Fibroblast of villous mesenchyme (primary cell): ENCODE measurements at regions not wholly inside any gene's neighbourhood (a gene's known extent, or its start where the extent isn't known, plus 50 kb on each side); places are given as distances from the start of the nearest gene placed in this dataset.

Experiments
- DNase-seq: peaks from one replicate; pipeline ENCODE4 v3.0.0-alpha.2; 2010; ENCODE audit warnings: low read depth
- H3K4me3 ChIP-seq: 2 replicates; pipeline ENCODE4 v1.5.1; 2011; ENCODE audit warnings: low read depth, mild to moderate bottlenecking, low read length
- TF ChIP-seq, protein P1 (sequence below): IDR thresholded peaks from 2 replicates; pipeline ENCODE4 v1.5.1; 2012; ENCODE audit warnings: low read depth, mild to moderate bottlenecking, low read length; ENCODE audit not compliant: insufficient read depth

DNA sequence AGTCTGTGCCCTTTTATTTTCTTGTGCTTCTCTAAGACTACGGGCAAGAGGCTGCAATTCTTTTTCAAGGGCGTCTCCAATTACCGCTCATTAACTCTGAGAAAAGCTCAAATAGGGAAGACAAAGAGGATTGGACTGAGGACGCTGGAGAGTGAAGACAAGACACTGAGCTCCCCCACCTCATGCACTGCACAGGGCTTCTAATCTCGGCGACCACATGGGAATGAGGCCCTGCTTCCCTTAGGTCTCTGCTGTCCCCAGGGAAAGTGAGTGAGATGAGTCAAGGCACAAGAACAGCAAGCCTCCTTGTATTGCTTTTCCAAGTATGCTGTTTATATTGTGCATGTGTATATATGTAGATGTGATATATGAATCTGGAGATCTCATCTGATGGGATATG, 392.2 kb upstream of the CFAP20DC start:
- no peak overlapping the region for H3K4me3 ChIP-seq
- TF ChIP-seq, protein P1, sequence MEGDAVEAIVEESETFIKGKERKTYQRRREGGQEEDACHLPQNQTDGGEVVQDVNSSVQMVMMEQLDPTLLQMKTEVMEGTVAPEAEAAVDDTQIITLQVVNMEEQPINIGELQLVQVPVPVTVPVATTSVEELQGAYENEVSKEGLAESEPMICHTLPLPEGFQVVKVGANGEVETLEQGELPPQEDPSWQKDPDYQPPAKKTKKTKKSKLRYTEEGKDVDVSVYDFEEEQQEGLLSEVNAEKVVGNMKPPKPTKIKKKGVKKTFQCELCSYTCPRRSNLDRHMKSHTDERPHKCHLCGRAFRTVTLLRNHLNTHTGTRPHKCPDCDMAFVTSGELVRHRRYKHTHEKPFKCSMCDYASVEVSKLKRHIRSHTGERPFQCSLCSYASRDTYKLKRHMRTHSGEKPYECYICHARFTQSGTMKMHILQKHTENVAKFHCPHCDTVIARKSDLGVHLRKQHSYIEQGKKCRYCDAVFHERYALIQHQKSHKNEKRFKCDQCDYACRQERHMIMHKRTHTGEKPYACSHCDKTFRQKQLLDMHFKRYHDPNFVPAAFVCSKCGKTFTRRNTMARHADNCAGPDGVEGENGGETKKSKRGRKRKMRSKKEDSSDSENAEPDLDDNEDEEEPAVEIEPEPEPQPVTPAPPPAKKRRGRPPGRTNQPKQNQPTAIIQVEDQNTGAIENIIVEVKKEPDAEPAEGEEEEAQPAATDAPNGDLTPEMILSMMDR: no peak
- DNase-seq: no peak

DNA sequence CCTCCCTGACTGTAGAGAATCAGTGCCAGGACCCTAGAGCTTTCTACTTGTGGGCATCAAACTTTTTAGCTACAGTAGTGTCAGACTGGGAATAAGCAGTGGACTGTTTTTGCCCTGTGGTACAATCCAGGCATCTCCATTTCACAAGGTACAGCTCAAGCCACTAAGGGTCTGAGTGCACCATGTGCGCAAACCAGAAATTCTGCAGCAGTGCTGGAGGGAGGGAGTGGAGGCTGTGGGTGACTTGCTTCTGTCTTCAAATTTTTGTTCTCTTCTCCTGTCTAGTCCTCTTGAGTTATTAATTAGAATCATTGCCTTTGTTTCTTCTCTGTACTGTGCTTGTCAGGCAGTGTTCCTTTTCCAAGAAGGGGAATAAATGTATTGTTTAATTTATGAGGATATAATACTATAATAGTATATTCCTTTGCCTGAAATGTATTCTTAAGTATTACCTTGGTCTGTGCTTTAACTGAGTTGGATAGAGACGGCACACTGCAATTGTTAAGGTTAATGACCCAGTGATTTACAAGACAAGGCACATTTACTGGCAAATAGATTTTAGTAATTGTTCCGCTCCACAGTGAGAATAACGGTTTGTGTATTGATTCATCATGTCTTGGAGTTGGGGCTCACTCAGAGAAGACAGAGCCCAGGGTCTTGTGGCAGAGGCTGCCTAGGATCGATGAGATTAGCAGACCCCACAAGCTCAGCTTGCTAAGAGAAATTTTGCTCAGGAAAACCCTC, 390.6 kb upstream of the CFAP20DC start:
- TF ChIP-seq, protein P1: no peak
- no peak overlapping the region for H3K4me3 ChIP-seq
- no peak for DNase-seq

DNA sequence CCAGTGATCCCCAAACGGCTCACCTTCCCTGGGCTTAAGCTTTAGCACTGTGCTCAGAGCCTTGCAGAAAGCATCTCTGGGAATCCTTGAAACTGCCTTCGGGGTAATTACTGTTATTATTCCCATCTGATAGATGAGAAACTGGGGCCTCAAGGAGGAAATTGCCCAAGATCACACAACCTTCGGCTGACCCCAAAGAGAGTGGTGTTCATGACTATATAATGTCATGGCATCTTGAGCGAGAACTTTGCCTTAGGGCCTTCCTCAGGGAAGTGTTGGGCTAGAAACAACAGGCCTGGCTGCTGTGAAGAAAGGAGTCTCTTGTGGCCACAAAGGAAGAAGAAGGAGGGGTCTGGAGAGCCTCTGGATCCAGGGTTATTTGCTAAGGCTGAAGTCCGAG, 388.7 kb upstream of the CFAP20DC start:
- TF ChIP-seq, protein P1: no peak
- no peak overlapping the region for H3K4me3 ChIP-seq

DNA sequence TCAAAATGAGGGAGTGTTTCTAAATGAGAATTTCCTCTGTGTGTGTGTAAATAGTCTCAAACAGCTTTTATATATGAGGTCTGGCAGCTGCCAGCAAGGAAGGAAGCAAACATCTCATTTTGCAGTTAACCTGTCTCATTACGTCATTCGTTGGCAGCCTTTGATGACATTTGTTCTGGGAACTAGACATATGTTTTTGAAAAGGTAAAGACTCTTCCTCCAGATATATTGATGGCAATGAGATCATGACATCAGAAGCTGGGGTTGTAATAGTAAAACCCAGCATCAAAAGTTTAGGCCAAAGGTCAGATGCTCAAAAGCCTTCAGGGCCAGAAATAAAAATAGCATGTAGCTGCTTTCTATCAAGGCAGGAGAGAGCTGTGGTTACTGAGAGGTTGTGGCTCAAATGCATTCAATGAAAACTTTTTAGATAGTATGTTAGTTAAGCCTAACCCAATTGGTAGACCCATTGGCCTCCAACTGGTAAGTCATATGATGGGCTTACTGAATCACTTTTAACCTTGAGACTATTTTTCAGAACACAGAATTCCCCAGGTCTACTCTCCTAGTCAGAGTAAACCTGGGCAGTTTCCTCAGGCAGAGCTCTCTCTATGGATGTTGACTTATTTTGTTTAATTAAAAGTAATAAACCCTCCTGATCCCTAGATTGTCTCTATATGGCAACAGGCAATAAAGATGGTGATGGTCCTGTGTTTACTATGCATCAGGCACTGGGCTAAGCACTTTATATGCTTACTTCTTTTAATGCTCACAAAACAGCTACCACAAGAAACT, 386.5 kb upstream of the CFAP20DC start:
- DNase-seq: no peak
- no peak overlapping the region for H3K4me3 ChIP-seq
- TF ChIP-seq, protein P1: no peak

More for the DNA sequence above, 388.7 kb upstream of the CFAP20DC start:
- DNase-seq: no peak

DNA sequence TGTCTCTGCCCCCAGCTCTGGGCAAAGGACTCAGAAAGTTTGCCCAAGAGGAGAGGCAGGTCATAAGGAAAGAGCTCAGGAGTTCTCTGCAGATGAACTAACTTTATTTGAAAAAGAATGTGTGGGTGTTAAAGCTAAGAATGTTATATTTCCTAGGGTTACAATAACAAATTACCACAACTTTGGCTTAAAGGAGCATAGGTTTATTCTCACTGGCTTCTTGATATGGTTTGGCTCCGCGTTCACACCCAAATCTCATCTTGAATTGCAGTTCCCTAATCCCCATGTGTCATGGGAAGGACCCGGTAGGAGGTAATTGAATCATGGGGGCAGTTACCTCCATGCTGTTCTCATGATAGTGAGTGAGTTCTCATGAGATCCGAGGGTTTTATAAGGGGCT, 383.7 kb upstream of the CFAP20DC start:
- DNase-seq: peak; percentile 21
- TF ChIP-seq, protein P1: no peak

DNA sequence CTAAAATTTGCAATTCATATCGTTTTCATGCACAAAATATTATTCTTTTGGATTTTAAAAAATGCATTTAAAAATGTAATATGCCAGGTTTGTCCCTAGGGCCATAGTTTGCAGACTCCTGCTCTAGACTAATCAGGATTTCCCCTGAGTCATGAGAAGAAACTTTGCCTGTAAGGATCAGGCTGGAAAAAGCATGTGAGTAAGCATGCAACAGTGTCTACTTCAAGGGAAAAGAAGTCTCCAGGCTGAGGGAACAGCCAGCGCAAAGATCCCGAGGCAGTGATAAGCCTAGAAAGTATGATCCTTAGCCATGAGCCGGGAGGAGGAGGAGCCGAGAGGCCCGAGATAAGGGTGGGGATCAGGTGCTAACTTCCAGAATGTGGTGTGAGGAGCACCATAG, 382.8 kb upstream of the CFAP20DC start:
- TF ChIP-seq, protein P1: no peak
- H3K4me3 ChIP-seq: no peak overlapping the region
- no peak for DNase-seq

More for the DNA sequence above, 383.7 kb upstream of the CFAP20DC start:
- H3K4me3 ChIP-seq: no peak overlapping the region
